HFFc6 (cell line): ENCODE measurements at regions not wholly inside any gene's neighbourhood (a gene's known extent, or its start where the extent isn't known, plus 50 kb on each side); places are given as distances from the start of the nearest gene placed in this dataset.
"Not testable (repeated sequence)": the region's sequence is repeated elsewhere in the genome, so short reads cannot be mapped to it uniquely, and the experiment has no call there.

Experiments used
- DNase-seq: peaks from one replicate; pipeline ENCODE4 v3.0.0-alpha.2; 2018
- H3K27ac Mint-ChIP-seq: 2 replicates; pipeline ENCODE4 v1.8.0; 2020; ENCODE audit warnings: mild to moderate bottlenecking, mixed read lengths
- H3K27me3 Mint-ChIP-seq: 2 replicates; pipeline ENCODE4 v1.8.0; 2021; ENCODE audit warnings: mild to moderate bottlenecking, moderate library complexity, mixed read lengths; ENCODE audit not compliant: insufficient read depth
- H3K36me3 Mint-ChIP-seq: 2 replicates; pipeline ENCODE4 v1.8.0; 2021; ENCODE audit warnings: low read depth, mixed read lengths
- H3K4me1 Mint-ChIP-seq: 2 replicates; pipeline ENCODE4 v1.8.0; 2020; ENCODE audit warnings: low read depth, mixed read lengths
- H3K4me3 Mint-ChIP-seq: 2 replicates; pipeline ENCODE4 v1.8.0; 2020; ENCODE audit warnings: mild to moderate bottlenecking, moderate library complexity, mixed read lengths
- H3K9me3 Mint-ChIP-seq: 2 replicates; pipeline ENCODE4 v1.8.0; 2020; ENCODE audit warnings: mild to moderate bottlenecking, mixed read lengths
- TF ChIP-seq, protein P1 (sequence below): fragments of 200-600 bp; sonication (generic); IDR thresholded peaks from 2 replicates; pipeline ENCODE4 v1.5.0; 2021; ENCODE audit warnings: antibody characterized with exemption, mild to moderate bottlenecking

DNA sequence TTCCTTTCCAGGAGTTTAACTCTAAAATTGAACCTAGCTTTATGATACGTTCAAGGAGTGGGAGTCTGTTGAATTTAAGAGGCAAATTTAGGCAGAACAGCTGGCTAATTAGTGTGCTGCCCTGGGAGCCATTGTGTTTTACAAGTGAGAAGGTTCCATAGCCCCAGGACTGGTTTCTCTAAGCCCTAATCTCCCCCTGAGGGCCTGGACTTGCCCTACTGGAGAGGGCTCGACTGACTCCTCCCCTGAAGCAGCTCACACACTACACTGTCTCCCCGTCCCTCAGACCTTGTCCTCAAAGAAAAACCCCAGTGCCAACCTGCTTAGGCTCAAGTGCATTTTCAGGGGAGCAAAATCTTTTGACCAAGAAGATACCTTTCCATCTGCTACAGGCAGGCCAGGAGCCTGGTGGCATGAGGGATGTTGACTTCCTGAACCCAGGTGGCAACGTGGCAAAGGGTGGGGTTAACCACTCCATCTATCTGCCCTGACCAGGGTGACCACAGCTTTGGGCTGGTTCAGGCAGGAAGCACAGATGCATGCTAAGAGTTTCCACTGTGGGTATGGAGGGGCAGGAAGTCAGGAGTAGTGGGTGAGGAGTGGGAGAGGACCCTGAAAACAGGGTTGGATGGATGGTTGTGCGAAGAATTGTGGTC, 68.9 kb upstream of the CARD11 start:
- no peaks in the 10 kb centered on the region for H3K4me1 Mint-ChIP-seq
- peaks cover 17% of the 10 kb centered on the region for H3K36me3 Mint-ChIP-seq
- H3K9me3 Mint-ChIP-seq: peaks cover 70% of the 10 kb centered on the region
- H3K4me3 Mint-ChIP-seq: no peak overlapping the region
- DNase-seq: no peak
- peaks cover 1% of the 10 kb centered on the region for H3K27me3 Mint-ChIP-seq
- no peak overlapping the region for H3K27ac Mint-ChIP-seq
- TF ChIP-seq, protein P1, sequence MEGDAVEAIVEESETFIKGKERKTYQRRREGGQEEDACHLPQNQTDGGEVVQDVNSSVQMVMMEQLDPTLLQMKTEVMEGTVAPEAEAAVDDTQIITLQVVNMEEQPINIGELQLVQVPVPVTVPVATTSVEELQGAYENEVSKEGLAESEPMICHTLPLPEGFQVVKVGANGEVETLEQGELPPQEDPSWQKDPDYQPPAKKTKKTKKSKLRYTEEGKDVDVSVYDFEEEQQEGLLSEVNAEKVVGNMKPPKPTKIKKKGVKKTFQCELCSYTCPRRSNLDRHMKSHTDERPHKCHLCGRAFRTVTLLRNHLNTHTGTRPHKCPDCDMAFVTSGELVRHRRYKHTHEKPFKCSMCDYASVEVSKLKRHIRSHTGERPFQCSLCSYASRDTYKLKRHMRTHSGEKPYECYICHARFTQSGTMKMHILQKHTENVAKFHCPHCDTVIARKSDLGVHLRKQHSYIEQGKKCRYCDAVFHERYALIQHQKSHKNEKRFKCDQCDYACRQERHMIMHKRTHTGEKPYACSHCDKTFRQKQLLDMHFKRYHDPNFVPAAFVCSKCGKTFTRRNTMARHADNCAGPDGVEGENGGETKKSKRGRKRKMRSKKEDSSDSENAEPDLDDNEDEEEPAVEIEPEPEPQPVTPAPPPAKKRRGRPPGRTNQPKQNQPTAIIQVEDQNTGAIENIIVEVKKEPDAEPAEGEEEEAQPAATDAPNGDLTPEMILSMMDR: no peak

- Mint-ChIP-seq H3K4me3 (no peak overlapping the region), H3K9me3 (peaks cover 52% of the 10 kb centered on the region), H3K36me3 (peaks cover 11% of the 10 kb centered on the region), H3K27me3 (peaks cover 1% of the 10 kb centered on the region), H3K27ac (no peak overlapping the region), H3K4me1 (no peaks in the 10 kb centered on the region)
- TF ChIP-seq, protein P1: no peak
- DNase-seq: no peak
Observed at GRCh38 chr7:3114917-3115316, 71.2 kb upstream of the CARD11 start.

DNA sequence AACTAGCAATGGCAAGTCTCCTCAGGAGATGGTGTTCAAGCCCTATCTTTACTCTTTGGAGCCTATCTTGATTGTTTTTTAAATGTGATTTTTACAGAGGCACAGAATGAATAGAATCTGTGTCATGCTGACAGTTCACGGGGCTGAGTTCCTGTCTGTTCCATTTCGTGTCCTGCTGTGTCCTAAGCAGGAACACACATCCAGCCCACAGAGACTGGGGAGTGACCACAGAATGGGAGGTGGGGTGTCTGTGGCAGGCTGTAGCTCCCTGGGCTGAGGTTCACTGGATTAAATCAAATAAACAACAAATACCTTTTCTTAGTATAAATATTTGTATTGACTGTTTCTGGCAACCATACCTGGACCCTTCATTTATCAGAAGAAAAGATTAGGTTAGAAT, 73.4 kb upstream of the CARD11 start:
- Mint-ChIP-seq H3K36me3 (peaks cover 11% of the 10 kb centered on the region), H3K27ac (no peak overlapping the region), H3K9me3 (peaks cover 62% of the 10 kb centered on the region), H3K4me3 (no peak overlapping the region), H3K27me3 (peaks cover 1% of the 10 kb centered on the region; the same call in 1 of the 2 replicates), H3K4me1 (no peaks in the 10 kb centered on the region)
- TF ChIP-seq, protein P1: no peak
- no peak for DNase-seq

DNA sequence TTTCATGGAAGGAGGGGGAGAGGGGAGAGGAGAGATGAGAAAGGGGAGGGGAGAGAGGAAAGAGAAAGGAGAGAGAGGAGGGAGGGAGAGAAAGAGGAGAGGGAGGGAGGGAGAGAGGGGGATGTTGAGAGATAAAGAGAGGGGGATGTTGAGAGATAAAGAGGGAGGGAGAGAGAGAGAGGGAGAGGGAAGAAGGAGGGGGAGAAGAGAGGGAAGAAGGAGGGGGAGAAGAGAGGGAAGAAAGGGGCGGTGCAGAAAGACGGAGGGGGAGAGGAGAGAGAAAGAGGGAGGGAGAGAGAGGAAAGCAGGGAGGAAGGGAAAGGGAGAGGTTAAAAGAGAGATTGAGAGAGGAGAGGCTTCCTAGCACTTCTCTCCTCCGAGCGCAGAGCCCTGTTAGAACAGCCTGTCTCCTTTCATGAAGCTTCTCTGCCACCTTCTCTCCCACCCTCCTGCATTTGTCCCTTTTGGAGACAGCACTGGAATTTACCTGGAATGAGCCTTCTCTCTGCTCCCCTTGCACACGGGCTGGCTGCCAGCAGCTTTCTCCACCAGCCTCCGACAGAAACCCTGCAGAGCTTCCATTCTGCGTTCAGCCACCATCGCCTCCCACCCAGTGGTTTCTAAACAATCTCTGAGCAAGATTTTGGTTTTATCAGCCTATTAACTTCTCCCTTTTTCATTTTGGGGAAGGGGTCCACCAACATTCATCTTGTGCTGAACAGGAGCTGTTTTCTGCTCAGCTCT, 74.0 kb upstream of the CARD11 start:
- Mint-ChIP-seq H3K27me3 (peaks cover 1% of the 10 kb centered on the region; the same call in 1 of the 2 replicates), H3K4me3 (no peak overlapping the region), H3K27ac (no peak overlapping the region), H3K36me3 (peaks cover 11% of the 10 kb centered on the region), H3K4me1 (no peaks in the 10 kb centered on the region), H3K9me3 (peaks cover 59% of the 10 kb centered on the region)
- TF ChIP-seq, protein P1: no peak
- DNase-seq: no peak

DNA sequence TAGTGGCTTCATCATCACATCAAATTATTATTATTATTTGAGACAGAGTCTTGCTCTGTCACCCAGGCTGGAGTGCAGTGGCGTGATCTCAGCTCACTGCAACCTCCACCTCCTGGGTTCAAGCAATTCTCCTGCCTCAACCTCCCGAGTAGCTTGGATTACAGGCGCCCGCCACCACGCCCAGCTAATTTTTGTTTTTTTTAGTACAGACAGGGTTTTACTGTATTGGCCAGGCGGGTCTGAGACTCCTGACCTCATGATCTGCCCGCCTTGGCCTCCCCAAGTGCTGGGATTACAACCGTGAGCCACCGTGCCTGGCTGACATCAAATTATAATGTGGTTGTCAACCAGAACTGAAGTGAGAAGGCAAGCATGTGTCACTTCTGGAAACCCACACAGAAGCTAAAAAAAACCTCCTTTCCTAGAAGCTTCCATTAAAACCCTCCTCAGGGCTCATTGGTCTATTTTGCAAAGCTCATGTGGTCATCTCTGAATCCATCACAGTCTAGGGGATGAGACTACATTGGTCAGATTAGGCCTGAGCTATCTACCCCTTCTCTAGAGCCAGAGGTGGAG, 75.8 kb upstream of the CARD11 start:
- H3K27ac Mint-ChIP-seq, DNase-seq, H3K4me1 Mint-ChIP-seq, H3K4me3 Mint-ChIP-seq, H3K27me3 Mint-ChIP-seq, H3K36me3 Mint-ChIP-seq: not testable (repeated sequence)
- H3K9me3 Mint-ChIP-seq: peaks cover 50% of the 10 kb centered on the region

GRCh38 chr7:3119963-3120362, 76.3 kb upstream of the CARD11 start:
- no peaks in the 10 kb centered on the region for H3K4me1 Mint-ChIP-seq
- H3K9me3 Mint-ChIP-seq: peaks cover 45% of the 10 kb centered on the region
- H3K27me3 Mint-ChIP-seq: peaks cover 1% of the 10 kb centered on the region; the same call in 1 of the 2 replicates
- H3K27ac Mint-ChIP-seq: no peak overlapping the region
- no peak for DNase-seq
- TF ChIP-seq, protein P1: no peak
- no peak overlapping the region for H3K4me3 Mint-ChIP-seq
- H3K36me3 Mint-ChIP-seq: peaks cover 5% of the 10 kb centered on the region; the same call in 1 of the 2 replicates
